ENCODE measurements at regions not wholly inside any gene's neighbourhood (a gene's known extent, or its start where the extent isn't known, plus 50 kb on each side); places are given as distances from the start of the nearest gene placed in this dataset.

GRCh38 chr6:155964544-155964943 is 508.9 kb upstream of the NOX3 start:
- no peak for TF ChIP-seq POLR2A (IDR thresholded peaks at IDR 0.05; ENCODE audit: low read length)
- TF ChIP-seq GATA1 (IDR thresholded peaks at IDR 0.05; ENCODE audit: low read depth, low read length): no peak
